ENCODE measurements at regions not wholly inside any gene's neighbourhood (a gene's known extent, or its start where the extent isn't known, plus 50 kb on each side); places are given as distances from the start of the nearest gene placed in this dataset.
"Not testable (repeated sequence)": the region's sequence is repeated elsewhere in the genome, so short reads cannot be mapped to it uniquely, and the experiment has no call there.

DNA sequence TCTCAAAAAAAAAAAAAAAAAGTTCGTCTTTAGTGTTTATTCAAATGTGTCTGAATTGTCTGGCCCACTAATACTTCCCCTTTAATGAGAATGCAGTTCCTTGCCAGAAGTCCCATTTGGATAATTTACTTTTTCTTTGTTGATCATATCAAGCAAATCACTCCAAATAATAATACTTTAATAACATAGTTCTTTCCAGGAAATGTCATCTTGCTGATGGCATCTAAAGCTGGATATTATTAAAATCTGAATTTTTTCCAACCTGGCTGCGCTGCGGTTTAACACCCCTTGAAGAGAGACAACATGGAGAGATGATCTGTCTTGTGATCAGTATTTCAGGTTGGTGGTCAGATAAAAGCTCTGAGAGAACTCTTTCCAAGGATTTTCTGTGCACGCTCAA, 111.2 kb upstream of the CNKSR3 start:
- Mint-ChIP-seq H3K4me3 (ENCODE audit: low read depth, unreplicated experiment) (no peak overlapping the region), H3K27ac (ENCODE audit: unreplicated experiment) (no peak overlapping the region), H3K9me3 (ENCODE audit: low read depth, unreplicated experiment) (no peaks in the 10 kb centered on the region), H3K27me3 (ENCODE audit: unreplicated experiment) (no peaks in the 10 kb centered on the region), H3K4me1 (ENCODE audit: low read depth, unreplicated experiment) (no peaks in the 10 kb centered on the region), H3K36me3 (ENCODE audit: insufficient read depth, unreplicated experiment) (no peaks in the 10 kb centered on the region)
- DNase-seq: no peak
- BruUV-seq (replicated peaks): no TSS peak
- intact Hi-C loops (cut with micrococcal nuclease; ENCODE audit: unreplicated experiment): no loop called here
- CTCF ChIA-PET: interaction anchor here (0.7 kb wide), 1 partner anchor 426 kb away, joined by 10 read pairs; no protein-coding TSS in a partner anchor
- TF ChIP-seq CTCF (IDR thresholded peaks at IDR 0.05; ENCODE audit: unreplicated experiment): no peak

DNA sequence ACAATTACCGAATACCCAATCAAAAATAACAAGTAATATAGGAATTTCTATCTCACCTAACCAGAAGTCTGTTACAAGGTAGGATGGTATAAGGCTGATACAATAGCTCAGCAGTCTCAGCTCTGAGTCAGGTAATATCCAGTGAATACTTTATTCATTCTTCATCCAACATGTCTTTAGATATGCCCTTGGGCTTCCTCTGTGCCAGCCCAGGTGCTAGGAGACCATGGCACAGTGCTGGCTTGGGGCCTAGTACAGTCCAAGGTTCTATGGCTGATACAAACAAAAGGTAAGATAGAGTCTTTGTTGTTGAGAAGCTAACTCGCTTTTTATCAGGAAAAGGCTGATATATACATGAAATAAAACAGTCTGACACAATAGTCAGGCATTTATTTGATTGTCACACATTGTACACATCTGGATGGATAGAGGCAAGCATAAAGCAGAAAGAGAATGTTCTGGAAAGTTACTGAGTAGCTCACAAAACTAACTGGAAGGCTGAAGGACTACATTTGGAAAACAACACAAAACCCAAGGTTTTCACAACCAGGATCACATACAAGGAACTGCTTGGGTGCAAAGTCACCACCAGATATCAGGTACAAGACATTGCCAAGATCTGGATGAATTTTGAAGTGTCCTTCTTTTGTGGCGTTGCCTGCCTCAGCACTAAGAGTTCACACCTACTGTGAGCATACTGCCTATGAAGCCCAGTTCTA, 110.4 kb upstream of the SCAF8 start:
- H3K4me3 Mint-ChIP-seq (ENCODE audit: low read depth, unreplicated experiment): no peak overlapping the region
- no peaks in the 10 kb centered on the region for H3K27me3 Mint-ChIP-seq (ENCODE audit: unreplicated experiment)
- no peaks in the 10 kb centered on the region for H3K36me3 Mint-ChIP-seq (ENCODE audit: insufficient read depth, unreplicated experiment)
- no peak overlapping the region for H3K27ac Mint-ChIP-seq (ENCODE audit: unreplicated experiment)
- no peak for TF ChIP-seq CTCF (IDR thresholded peaks at IDR 0.05; ENCODE audit: unreplicated experiment)
- no TSS peak for BruUV-seq (replicated peaks)
- intact Hi-C loops (cut with micrococcal nuclease; ENCODE audit: unreplicated experiment): no loop called here
- H3K9me3 Mint-ChIP-seq (ENCODE audit: low read depth, unreplicated experiment): no peaks in the 10 kb centered on the region
- H3K4me1 Mint-ChIP-seq (ENCODE audit: low read depth, unreplicated experiment): no peaks in the 10 kb centered on the region
- DNase-seq: no peak
- CTCF ChIA-PET: no interaction called here

GRCh38 chr6:154623391-154623790, 109.8 kb upstream of the SCAF8 start:
- BruUV-seq (replicated peaks): no TSS peak
- intact Hi-C loops (cut with micrococcal nuclease; ENCODE audit: unreplicated experiment): no loop called here
- no peaks in the 10 kb centered on the region for H3K9me3 Mint-ChIP-seq (ENCODE audit: low read depth, unreplicated experiment)
- H3K4me1 Mint-ChIP-seq (ENCODE audit: low read depth, unreplicated experiment): no peaks in the 10 kb centered on the region
- H3K36me3 Mint-ChIP-seq (ENCODE audit: insufficient read depth, unreplicated experiment): no peaks in the 10 kb centered on the region
- no peak overlapping the region for H3K27ac Mint-ChIP-seq (ENCODE audit: unreplicated experiment)
- no peak for DNase-seq
- CTCF ChIA-PET: no interaction called here
- H3K4me3 Mint-ChIP-seq (ENCODE audit: low read depth, unreplicated experiment): no peak overlapping the region
- H3K27me3 Mint-ChIP-seq (ENCODE audit: unreplicated experiment): no peaks in the 10 kb centered on the region
- TF ChIP-seq CTCF (IDR thresholded peaks at IDR 0.05; ENCODE audit: unreplicated experiment): no peak

DNA sequence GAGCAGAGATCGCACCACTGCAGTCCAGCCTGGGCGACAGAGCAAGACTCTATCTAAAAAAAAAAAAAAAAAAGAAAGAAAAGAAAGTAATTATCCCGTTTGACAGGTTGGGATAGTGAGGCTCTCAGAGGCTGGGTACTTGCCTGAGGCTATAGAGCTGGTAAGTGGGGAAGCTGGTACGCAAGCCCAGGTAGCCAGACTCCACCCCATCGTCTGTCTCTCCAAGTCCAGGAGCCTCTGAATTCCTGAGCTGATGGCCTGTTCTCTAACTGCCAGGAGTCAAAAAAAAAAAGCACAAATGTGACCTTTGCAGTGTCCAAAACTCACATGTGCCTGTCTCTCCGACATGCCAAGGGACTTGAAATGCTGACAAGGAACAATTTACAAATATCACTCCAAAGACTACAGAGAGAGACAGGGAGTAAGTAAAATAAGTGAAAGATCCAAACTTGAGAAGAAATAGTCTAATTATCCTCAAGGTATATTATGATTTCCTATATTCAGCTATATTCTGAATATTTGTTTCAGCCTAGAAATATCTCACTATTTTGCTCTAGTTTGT, 109.1 kb upstream of the SCAF8 start:
- no peak for DNase-seq
- H3K9me3 Mint-ChIP-seq (ENCODE audit: low read depth, unreplicated experiment): no peaks in the 10 kb centered on the region
- no peaks in the 10 kb centered on the region for H3K27me3 Mint-ChIP-seq (ENCODE audit: unreplicated experiment)
- intact Hi-C loops (cut with micrococcal nuclease; ENCODE audit: unreplicated experiment): no loop called here
- H3K36me3 Mint-ChIP-seq (ENCODE audit: insufficient read depth, unreplicated experiment): no peaks in the 10 kb centered on the region
- BruUV-seq (replicated peaks): no TSS peak
- TF ChIP-seq CTCF (IDR thresholded peaks at IDR 0.05; ENCODE audit: unreplicated experiment): no peak
- H3K27ac Mint-ChIP-seq (ENCODE audit: unreplicated experiment): no peak overlapping the region
- no peaks in the 10 kb centered on the region for H3K4me1 Mint-ChIP-seq (ENCODE audit: low read depth, unreplicated experiment)
- no peak overlapping the region for H3K4me3 Mint-ChIP-seq (ENCODE audit: low read depth, unreplicated experiment)
- CTCF ChIA-PET: no interaction called here

DNA sequence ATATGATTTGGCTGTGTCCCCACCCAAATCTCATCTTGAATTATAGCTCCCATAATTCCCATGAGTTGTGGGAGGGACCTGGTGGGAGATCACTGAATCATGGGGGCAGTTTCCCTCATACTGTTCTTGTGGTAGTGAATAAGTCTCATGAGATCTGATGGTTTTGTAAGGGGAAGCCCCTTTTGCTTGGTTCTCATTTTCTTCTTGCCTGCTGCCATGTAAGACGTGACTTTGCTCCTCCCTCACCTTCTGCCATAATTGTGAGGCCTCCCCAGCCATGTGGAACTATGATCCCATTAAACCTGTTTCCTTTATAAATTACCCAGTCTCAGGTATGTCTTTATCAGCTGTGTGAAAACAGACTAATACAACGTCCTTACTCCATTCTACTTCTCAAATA, 108.5 kb upstream of the SCAF8 start:
- H3K4me1 Mint-ChIP-seq (ENCODE audit: low read depth, unreplicated experiment); BruUV-seq (replicated peaks); H3K36me3 Mint-ChIP-seq (ENCODE audit: insufficient read depth, unreplicated experiment); H3K27me3 Mint-ChIP-seq (ENCODE audit: unreplicated experiment); H3K9me3 Mint-ChIP-seq (ENCODE audit: low read depth, unreplicated experiment); H3K27ac Mint-ChIP-seq (ENCODE audit: unreplicated experiment); intact Hi-C loops (cut with micrococcal nuclease; ENCODE audit: unreplicated experiment); CTCF ChIA-PET; H3K4me3 Mint-ChIP-seq (ENCODE audit: low read depth, unreplicated experiment); DNase-seq: not testable (repeated sequence)

Data from Calu3 (cell line).